ENCODE measurements at regions not wholly inside any gene's neighbourhood (a gene's known extent, or its start where the extent isn't known, plus 50 kb on each side); places are given as distances from the start of the nearest gene placed in this dataset.
"Not testable (repeated sequence)": the region's sequence is repeated elsewhere in the genome, so short reads cannot be mapped to it uniquely, and the experiment has no call there.

DNA sequence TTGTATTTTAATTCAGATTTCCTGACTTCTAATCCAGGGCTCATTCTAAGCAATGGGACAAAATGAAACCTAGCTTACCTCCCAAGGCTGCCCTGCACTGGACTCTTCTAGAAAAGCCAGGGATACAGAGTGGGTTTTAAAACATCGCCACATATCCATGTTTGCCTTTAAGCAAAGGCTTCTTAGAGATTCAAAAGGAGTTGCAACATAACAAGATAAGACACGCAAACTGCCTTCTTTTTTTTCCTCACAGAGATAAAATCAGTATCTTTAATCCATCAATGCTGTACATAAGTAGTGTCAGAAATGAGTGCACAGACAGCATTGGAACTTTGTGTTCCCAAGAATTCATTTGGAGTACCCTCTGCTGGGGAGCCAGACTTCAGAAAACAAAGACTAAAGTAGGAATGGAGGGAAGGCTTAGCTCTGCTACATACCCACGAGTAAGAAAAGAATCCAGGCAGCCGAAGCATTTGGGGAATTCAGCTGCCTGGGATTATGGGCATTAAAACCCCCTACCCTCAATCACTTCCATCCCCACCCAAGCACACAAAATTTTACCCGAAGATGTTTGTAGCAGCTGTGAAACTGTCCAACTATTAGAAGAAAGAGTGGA, 427.8 kb downstream of the ARL4A start:
- DNase-seq (ENCODE audit: low read depth), result no peak
- no peak overlapping the region for H3K4me3 ChIP-seq (ENCODE audit: low read depth, low read length)
- H3K36me3 ChIP-seq (ENCODE audit: control insufficient read depth, insufficient read depth, low read length), result no peaks in the 10 kb centered on the region
- TF ChIP-seq, protein P1, sequence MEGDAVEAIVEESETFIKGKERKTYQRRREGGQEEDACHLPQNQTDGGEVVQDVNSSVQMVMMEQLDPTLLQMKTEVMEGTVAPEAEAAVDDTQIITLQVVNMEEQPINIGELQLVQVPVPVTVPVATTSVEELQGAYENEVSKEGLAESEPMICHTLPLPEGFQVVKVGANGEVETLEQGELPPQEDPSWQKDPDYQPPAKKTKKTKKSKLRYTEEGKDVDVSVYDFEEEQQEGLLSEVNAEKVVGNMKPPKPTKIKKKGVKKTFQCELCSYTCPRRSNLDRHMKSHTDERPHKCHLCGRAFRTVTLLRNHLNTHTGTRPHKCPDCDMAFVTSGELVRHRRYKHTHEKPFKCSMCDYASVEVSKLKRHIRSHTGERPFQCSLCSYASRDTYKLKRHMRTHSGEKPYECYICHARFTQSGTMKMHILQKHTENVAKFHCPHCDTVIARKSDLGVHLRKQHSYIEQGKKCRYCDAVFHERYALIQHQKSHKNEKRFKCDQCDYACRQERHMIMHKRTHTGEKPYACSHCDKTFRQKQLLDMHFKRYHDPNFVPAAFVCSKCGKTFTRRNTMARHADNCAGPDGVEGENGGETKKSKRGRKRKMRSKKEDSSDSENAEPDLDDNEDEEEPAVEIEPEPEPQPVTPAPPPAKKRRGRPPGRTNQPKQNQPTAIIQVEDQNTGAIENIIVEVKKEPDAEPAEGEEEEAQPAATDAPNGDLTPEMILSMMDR (IDR thresholded peaks at IDR 0.05; ENCODE audit: insufficient read depth, low read depth, low read length), result 0 out of 2 replicates have a peak, but pooled peaks have one; percentile 8
- CTCF ChIA-PET, result interaction anchor here (0.6 to 8.7 kb wide), 5 partner anchors 9 to 441 kb away, joined by 3 to 74 read pairs (median 4); partner anchors contain the start of gene ARL4A
- POLR2A ChIA-PET, result no interaction called here
- no peaks in the 10 kb centered on the region for H3K27me3 ChIP-seq (ENCODE audit: control insufficient read depth, insufficient read depth, low read length)

DNA sequence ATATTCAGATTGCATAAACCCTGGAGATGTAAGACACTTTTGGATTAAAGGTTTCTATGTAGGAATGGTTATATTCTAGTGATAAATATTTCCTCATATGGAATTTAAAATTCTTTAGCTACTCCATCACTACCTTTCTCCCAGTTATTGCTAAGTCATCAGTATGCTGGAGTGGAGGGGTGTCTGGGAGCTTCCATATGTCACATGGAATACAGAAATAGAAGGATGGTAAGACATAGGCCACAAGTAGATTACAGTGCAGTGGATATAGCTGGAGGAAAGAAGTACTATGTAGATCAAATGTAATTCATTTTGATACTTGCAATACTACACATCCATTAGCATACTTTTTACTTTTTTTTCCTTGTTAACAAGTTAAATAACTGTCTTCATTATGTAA, 428.4 kb downstream of the ARL4A start:
- CTCF ChIA-PET, result interaction anchor here (0.9 to 8.7 kb wide), 3 partner anchors 9 to 441 kb away, joined by 4 to 74 read pairs (median 4); partner anchors contain the start of gene ARL4A
- DNase-seq (ENCODE audit: low read depth), result no peak
- TF ChIP-seq, protein P1 (IDR thresholded peaks at IDR 0.05; ENCODE audit: insufficient read depth, low read depth, low read length), result no peak

DNA sequence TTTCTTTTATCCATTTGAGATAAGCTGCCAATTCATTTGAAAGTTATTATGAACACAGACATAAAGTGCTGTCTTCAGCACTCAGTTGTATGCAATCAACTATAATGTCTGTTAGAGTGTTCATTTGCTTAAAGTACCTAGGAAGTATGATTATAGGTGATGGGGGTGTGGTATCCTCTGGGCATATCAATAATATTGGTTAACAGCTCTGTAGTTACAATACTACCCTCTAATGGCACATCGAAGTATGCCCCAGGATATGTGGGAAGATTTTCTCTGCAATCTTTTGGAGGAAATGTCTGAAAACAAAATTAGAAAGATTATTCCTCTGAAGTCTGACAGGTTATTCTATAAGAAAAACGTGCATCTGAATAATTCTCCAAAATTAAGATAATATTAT, 429.7 kb downstream of the ARL4A start:
- TF ChIP-seq, protein P1 (IDR thresholded peaks at IDR 0.05; ENCODE audit: insufficient read depth, low read depth, low read length), result peak; percentile 48
- Histone ChIP-seq H3K36me3 (ENCODE audit: control insufficient read depth, insufficient read depth, low read length) (no peaks in the 10 kb centered on the region), H3K4me3 (ENCODE audit: low read depth, low read length) (no peak overlapping the region), H3K27me3 (ENCODE audit: control insufficient read depth, insufficient read depth, low read length) (no peaks in the 10 kb centered on the region)
- CTCF ChIA-PET, result interaction anchor here (8.7 kb wide), 1 partner anchor 431 kb away, joined by 74 read pairs; the partner anchor contains the start of gene ARL4A
- DNase-seq (ENCODE audit: low read depth), result no peak
- POLR2A ChIA-PET, result interaction anchor here (0.6 kb wide), 1 partner anchor 145 kb away, joined by 3 read pairs; no protein-coding TSS in a partner anchor

More for the DNA sequence above, 428.4 kb downstream of the ARL4A start:
- Histone ChIP-seq H3K27me3 (ENCODE audit: control insufficient read depth, insufficient read depth, low read length) (no peaks in the 10 kb centered on the region), H3K36me3 (ENCODE audit: control insufficient read depth, insufficient read depth, low read length) (no peaks in the 10 kb centered on the region), H3K4me3 (ENCODE audit: low read depth, low read length) (no peak overlapping the region)
- POLR2A ChIA-PET, result no interaction called here

DNA sequence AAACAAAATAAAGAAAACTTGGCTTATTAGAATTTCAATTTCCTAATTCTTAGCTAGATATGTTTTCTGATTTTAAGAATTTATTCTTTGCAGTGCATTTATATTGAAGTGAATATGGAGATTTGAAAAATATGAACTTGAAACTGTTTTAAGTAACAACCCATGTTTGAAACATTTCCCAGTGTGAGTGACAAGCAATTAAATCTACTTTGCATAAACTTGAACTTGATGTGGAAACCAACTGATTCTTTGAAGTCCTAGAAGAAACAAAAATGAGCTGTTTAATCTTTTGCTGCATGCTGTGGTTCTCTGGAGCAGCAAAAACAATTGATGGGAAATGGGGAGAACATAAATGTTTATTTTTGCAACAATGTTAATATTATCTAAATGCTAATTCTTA, 430.2 kb downstream of the ARL4A start:
- Histone ChIP-seq H3K4me3 (ENCODE audit: low read depth, low read length) (no peak overlapping the region), H3K27me3 (ENCODE audit: control insufficient read depth, insufficient read depth, low read length) (no peaks in the 10 kb centered on the region), H3K36me3 (ENCODE audit: control insufficient read depth, insufficient read depth, low read length) (no peaks in the 10 kb centered on the region)
- TF ChIP-seq, protein P1 (IDR thresholded peaks at IDR 0.05; ENCODE audit: insufficient read depth, low read depth, low read length), result no peak
- no peak for DNase-seq (ENCODE audit: low read depth)
- CTCF ChIA-PET, result interaction anchor here (1.6 to 8.7 kb wide), 2 partner anchors 9 to 432 kb away, joined by 4 to 74 read pairs; partner anchors contain the start of gene ARL4A
- POLR2A ChIA-PET, result no interaction called here

DNA sequence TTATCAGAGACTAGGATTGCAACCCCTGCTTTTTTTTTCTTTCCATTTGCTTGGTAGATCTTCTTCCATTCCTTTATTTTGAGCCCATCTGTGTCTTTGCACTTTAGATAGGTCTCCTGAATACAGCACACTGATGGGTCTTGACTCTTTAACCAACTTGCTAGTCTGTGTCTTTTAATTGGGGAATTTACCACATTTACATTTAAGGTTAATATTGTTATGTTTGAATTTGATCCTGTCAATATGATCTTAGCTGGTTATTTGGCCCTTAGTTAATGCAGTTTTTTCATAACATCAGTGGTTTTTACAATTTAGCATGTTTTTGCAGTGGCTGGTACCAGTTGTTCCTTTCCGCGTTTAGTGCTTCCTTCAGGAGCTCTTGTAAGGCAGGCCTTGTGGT, 437.2 kb downstream of the ARL4A start:
- H3K4me3 ChIP-seq (ENCODE audit: low read depth, low read length); H3K27me3 ChIP-seq (ENCODE audit: control insufficient read depth, insufficient read depth, low read length); CTCF ChIA-PET; POLR2A ChIA-PET; DNase-seq (ENCODE audit: low read depth); H3K36me3 ChIP-seq (ENCODE audit: control insufficient read depth, insufficient read depth, low read length): not testable (repeated sequence)

Data from BJ (cell line).